ENCODE measurements at regions not wholly inside any gene's neighbourhood (a gene's known extent, or its start where the extent isn't known, plus 50 kb on each side); places are given as distances from the start of the nearest gene placed in this dataset.

DNA sequence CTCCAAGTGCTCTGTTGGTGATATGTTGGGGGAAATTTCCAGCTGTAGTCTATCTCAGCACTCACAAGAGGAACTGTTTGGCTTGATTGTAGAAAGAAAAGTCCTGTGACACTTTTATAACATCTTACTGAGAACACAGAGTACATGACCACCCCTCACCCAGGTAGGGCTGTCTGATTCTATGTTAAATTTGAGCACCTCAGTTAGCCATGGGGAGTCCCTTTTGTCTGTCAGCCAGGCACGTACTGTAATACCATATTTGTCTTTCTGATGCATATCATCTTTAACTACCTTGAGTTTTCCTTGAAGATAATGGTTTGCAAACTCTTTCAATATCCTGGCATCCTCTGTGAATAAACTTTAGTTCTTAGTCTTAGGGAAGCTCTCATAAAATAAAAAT, 164.5 kb downstream of the IZUMO3 start:
- TF ChIP-seq ZNF394 (tag by site-specific recombination; IDR thresholded peaks at IDR 0.05; ENCODE audit: borderline replicate concordance) (no peak), ZBTB48 (tag by site-specific recombination; IDR thresholded peaks at IDR 0.05) (no peak), ZNF37A (tag by site-specific recombination; IDR thresholded peaks at IDR 0.05) (no peak), ZNF354C (tag by site-specific recombination; IDR thresholded peaks at IDR 0.05; ENCODE audit: borderline replicate concordance, low read depth) (no peak), ZNF292 (tag by site-specific recombination; IDR thresholded peaks at IDR 0.05; ENCODE audit: borderline replicate concordance, low read depth) (no peak)
- no peaks in the 10 kb centered on the region for H3K36me3 ChIP-seq (ENCODE audit: control insufficient read depth in 2 of 2, insufficient read depth in 1 of 2, low read length in 2 of 2)
- no peaks in the 10 kb centered on the region for H3K4me1 ChIP-seq (ENCODE audit: control insufficient read depth, insufficient read depth, low read length)
- H3K27ac ChIP-seq (ENCODE audit: extremely low read depth, low read depth, low read length), result no peak overlapping the region
- ChIA-PET POLR2A (no interaction called here), CTCF (no interaction called here)
- no peaks in the 10 kb centered on the region for H3K9me3 ChIP-seq (ENCODE audit: control insufficient read depth, insufficient read depth, low read depth, low read length)
- H3K4me3 ChIP-seq (ENCODE audit: low read depth, low read length), result no peak overlapping the region

GRCh38 chr9:24359046-24359445, 186.7 kb downstream of the IZUMO3 start:
- no peak for TF ChIP-seq SETDB1 (IDR thresholded peaks at IDR 0.05; ENCODE audit: insufficient read length, low read length)
- TF ChIP-seq HIC1 (tag by site-specific recombination; IDR thresholded peaks at IDR 0.05), result no peak
- TF ChIP-seq, protein P1, sequence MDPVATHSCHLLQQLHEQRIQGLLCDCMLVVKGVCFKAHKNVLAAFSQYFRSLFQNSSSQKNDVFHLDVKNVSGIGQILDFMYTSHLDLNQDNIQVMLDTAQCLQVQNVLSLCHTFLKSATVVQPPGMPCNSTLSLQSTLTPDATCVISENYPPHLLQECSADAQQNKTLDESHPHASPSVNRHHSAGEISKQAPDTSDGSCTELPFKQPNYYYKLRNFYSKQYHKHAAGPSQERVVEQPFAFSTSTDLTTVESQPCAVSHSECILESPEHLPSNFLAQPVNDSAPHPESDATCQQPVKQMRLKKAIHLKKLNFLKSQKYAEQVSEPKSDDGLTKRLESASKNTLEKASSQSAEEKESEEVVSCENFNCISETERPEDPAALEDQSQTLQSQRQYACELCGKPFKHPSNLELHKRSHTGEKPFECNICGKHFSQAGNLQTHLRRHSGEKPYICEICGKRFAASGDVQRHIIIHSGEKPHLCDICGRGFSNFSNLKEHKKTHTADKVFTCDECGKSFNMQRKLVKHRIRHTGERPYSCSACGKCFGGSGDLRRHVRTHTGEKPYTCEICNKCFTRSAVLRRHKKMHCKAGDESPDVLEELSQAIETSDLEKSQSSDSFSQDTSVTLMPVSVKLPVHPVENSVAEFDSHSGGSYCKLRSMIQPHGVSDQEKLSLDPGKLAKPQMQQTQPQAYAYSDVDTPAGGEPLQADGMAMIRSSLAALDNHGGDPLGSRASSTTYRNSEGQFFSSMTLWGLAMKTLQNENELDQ (tag by site-specific recombination; IDR thresholded peaks at IDR 0.05; ENCODE audit: low read depth), result no peak
- TF ChIP-seq EGR2 (tag by site-specific recombination; IDR thresholded peaks at IDR 0.05; ENCODE audit: low read depth), result no peak
- no peak for TF ChIP-seq ZNF335 (tag by site-specific recombination; conservative IDR thresholded peaks at IDR 0.05)
- TF ChIP-seq, protein P2, sequence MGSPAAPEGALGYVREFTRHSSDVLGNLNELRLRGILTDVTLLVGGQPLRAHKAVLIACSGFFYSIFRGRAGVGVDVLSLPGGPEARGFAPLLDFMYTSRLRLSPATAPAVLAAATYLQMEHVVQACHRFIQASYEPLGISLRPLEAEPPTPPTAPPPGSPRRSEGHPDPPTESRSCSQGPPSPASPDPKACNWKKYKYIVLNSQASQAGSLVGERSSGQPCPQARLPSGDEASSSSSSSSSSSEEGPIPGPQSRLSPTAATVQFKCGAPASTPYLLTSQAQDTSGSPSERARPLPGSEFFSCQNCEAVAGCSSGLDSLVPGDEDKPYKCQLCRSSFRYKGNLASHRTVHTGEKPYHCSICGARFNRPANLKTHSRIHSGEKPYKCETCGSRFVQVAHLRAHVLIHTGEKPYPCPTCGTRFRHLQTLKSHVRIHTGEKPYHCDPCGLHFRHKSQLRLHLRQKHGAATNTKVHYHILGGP (tag by site-specific recombination; IDR thresholded peaks at IDR 0.05), result no peak
- no peak for TF ChIP-seq TRIM28 (IDR thresholded peaks at IDR 0.05; ENCODE audit: borderline replicate concordance, low read length)
- no peak for TF ChIP-seq ZNF600 (tag by site-specific recombination; IDR thresholded peaks at IDR 0.05)
- no peak for TF ChIP-seq ZNF223 (tag by site-specific recombination; IDR thresholded peaks at IDR 0.05)
- no peak for TF ChIP-seq CTCF (tag by site-specific recombination; IDR thresholded peaks at IDR 0.05)
- no peak for TF ChIP-seq ZFHX2 (tag by site-specific recombination; conservative IDR thresholded peaks at IDR 0.05)
- no peaks in the 10 kb centered on the region for H3K9me3 ChIP-seq (ENCODE audit: control insufficient read depth, insufficient read depth, low read depth, low read length)
- no peaks in the 10 kb centered on the region for H3K4me1 ChIP-seq (ENCODE audit: control insufficient read depth, insufficient read depth, low read length)
- H3K4me3 ChIP-seq (ENCODE audit: low read depth, low read length), result no peak overlapping the region
- no peaks in the 10 kb centered on the region for H3K36me3 ChIP-seq (ENCODE audit: control insufficient read depth in 2 of 2, insufficient read depth in 1 of 2, low read length in 2 of 2)
- ChIA-PET CTCF (no interaction called here), POLR2A (no interaction called here)
- H3K27ac ChIP-seq (ENCODE audit: extremely low read depth, low read depth, low read length), result no peak overlapping the region
